NT2/D1 (cell line): ENCODE measurements at regions not wholly inside any gene's neighbourhood (a gene's known extent, or its start where the extent isn't known, plus 50 kb on each side); places are given as distances from the start of the nearest gene placed in this dataset.

Experiments
- SUZ12 ChIP-seq: IDR thresholded peaks from 2 replicates; pipeline ENCODE4 v1.6.1; 2011; ENCODE audit not compliant: insufficient read length, insufficient read depth; ENCODE audit errors: extremely low read depth
- YY1 ChIP-seq: IDR thresholded peaks from 2 replicates; pipeline ENCODE4 v1.6.1; 2011; ENCODE audit not compliant: insufficient read length, insufficient read depth

GRCh38 chr7:9719303-9719702, 1254.4 kb upstream of the PHF14 start:
- no peak for TF ChIP-seq YY1
- no peak for TF ChIP-seq SUZ12
